ENCODE measurements at regions not wholly inside any gene's neighbourhood (a gene's known extent, or its start where the extent isn't known, plus 50 kb on each side); places are given as distances from the start of the nearest gene placed in this dataset.

- no peak for DNase-seq
These were observed 1156.7 kb upstream of the PCDH9 start for GRCh38 chr13:68386808-68387207.

- DNase-seq, result no peak
These were observed 1150.2 kb upstream of the PCDH9 start for GRCh38 chr13:68380041-68380973.

- no peak for DNase-seq
These were observed 1148.2 kb upstream of the PCDH9 start for GRCh38 chr13:68378294-68378693.

- no peak for DNase-seq
These were observed 1144.9 kb upstream of the PCDH9 start for GRCh38 chr13:68375004-68375403.

- DNase-seq, result no peak
These were observed 1139.6 kb upstream of the PCDH9 start for GRCh38 chr13:68369739-68370138.

- no peak for DNase-seq
These were observed 1138.8 kb upstream of the PCDH9 start for GRCh38 chr13:68368922-68369321.

- DNase-seq, result no peak
These were observed 1129.0 kb upstream of the PCDH9 start for GRCh38 chr13:68359105-68359504.

GRCh38 chr13:68358294-68358705 is 1128.2 kb upstream of the PCDH9 start:
- no peak for DNase-seq

GRCh38 chr13:68350554-68350953 is 1120.4 kb upstream of the PCDH9 start:
- no peak for DNase-seq

- no peak for DNase-seq
These were observed 1117.1 kb upstream of the PCDH9 start for GRCh38 chr13:68347220-68347619.

GRCh38 chr13:68345963-68346531 is 1115.9 kb upstream of the PCDH9 start:
- DNase-seq, result no peak

- DNase-seq, result no peak
These were observed 1093.0 kb upstream of the PCDH9 start for GRCh38 chr13:68323124-68323523.

- no peak for DNase-seq
These were observed 1089.2 kb upstream of the PCDH9 start for GRCh38 chr13:68319384-68319783.

GRCh38 chr13:68304286-68304893 is 1074.3 kb upstream of the PCDH9 start:
- DNase-seq, result no peak

GRCh38 chr13:68293631-68294030 is 1063.5 kb upstream of the PCDH9 start:
- DNase-seq, result no peak

GRCh38 chr13:68292601-68293000 is 1062.5 kb upstream of the PCDH9 start:
- DNase-seq, result no peak

GRCh38 chr13:68291595-68291994 is 1061.5 kb upstream of the PCDH9 start:
- no peak for DNase-seq

GRCh38 chr13:68275758-68276157 is 1045.6 kb upstream of the PCDH9 start:
- no peak for DNase-seq

- no peak for DNase-seq
These were observed 1042.5 kb upstream of the PCDH9 start for GRCh38 chr13:68272652-68273051.

GRCh38 chr13:68264692-68265091 is 1034.6 kb upstream of the PCDH9 start:
- no peak for DNase-seq

GRCh38 chr13:68261105-68261504 is 1031.0 kb upstream of the PCDH9 start:
- no peak for DNase-seq

- no peak for DNase-seq
These were observed 1027.1 kb upstream of the PCDH9 start for GRCh38 chr13:68257111-68257842.

- no peak for DNase-seq
These were observed 1024.0 kb upstream of the PCDH9 start for GRCh38 chr13:68254151-68254550.

Measured in NCI-H1105 (cell line).